NCI-H510A (cell line): ENCODE measurements at regions not wholly inside any gene's neighbourhood (a gene's known extent, or its start where the extent isn't known, plus 50 kb on each side); places are given as distances from the start of the nearest gene placed in this dataset.
"Not testable (repeated sequence)": the region's sequence is repeated elsewhere in the genome, so short reads cannot be mapped to it uniquely, and the experiment has no call there.

Experiments used
- DNase-seq: peaks from one replicate; lab custom pipeline; 2025; lab: John Stamatoyannopoulos, UW

GRCh38 chr15:26260517-26261133 lies 397.5 kb upstream of the ATP10A start:
- no peak for DNase-seq

GRCh38 chr15:26259581-26259980 lies 396.5 kb upstream of the ATP10A start:
- no peak for DNase-seq

DNA sequence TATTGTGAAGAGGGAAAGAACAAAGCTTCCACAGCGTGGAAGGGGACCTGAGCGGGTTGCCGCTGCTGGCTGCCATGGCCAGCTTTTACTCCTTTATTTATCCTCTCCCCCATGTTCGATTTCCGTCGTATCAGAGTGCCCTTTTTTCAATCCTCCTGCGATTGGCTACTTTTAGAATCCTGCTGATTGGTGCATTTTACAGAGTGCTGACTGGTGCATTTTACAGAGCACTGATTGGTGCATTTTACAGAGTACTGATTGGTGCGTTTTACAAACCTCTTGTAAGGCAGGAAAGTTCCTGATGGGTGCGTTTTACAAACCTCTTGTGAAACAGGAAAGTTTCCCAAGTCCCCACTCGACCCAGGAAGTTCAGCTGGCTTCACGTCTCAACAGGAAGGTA lies 381.7 kb upstream of the ATP10A start:
- not testable (repeated sequence) for DNase-seq

DNA sequence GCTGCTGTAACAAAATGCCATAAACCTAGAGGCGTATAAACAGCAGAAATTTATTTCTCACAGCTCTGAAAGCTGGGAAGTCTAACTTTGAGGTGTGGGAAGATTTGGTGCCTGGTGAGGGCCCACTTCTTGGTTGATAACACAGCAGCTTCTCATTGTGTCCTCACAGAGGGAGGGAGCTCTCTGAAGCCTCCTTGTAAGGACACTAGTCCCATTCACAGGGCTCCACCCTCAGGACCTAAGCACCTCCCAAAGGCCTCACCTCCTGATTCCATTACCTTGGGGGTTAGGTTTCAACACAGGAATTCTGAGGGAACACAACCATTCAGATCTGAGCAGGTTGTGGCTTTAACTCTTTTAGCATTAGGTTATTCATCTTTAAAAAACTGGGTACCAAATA lies 380.3 kb upstream of the ATP10A start:
- no peak for DNase-seq

GRCh38 chr15:26242565-26243071 lies 379.5 kb upstream of the ATP10A start:
- no peak for DNase-seq

DNA sequence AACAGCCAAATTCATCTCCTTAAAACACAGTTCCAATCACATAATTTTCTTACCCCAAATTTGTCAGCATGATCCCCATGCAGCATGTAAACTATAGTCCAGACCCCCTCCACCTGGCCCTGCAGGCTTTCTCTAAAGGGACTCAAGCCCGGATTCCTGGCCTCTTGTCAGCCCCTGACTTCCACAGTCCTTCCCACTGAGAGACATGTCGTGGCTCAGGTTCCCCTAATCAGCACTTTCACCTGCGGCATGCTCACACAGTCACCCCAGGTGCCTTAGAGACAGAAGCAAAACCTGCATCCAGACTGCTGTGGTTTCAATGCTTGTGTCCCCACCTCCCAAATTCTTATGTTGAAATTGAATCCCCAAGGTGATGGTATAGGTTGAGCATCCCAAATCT lies 372.7 kb upstream of the ATP10A start:
- DNase-seq: no peak

GRCh38 chr15:26234976-26235767 lies 372.0 kb upstream of the ATP10A start:
- no peak for DNase-seq

- DNase-seq: no peak
Measured at GRCh38 chr15:26232691-26233090, 369.6 kb upstream of the ATP10A start.

DNA sequence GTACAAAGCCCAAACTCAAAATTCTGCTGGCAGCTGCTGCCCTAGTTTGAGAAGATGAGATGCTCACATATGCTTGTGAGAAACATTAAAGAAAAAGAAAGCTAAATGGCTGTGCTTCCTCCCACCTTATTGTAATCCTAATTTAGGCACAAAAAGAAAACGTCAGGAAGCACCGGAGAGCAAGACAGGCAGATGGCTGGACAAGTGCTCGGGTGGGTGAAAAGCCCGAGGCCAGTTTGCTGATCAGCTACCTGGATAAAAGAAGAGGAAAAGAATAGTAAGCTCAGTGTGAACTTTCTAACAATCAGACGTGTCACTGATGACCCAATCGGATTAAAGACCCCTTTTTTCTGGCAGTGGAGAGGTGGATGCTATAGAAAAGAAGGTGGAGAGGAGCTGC lies 368.0 kb upstream of the ATP10A start:
- no peak for DNase-seq

- no peak for DNase-seq
Measured at GRCh38 chr15:26224266-26224665, 361.1 kb upstream of the ATP10A start.

DNA sequence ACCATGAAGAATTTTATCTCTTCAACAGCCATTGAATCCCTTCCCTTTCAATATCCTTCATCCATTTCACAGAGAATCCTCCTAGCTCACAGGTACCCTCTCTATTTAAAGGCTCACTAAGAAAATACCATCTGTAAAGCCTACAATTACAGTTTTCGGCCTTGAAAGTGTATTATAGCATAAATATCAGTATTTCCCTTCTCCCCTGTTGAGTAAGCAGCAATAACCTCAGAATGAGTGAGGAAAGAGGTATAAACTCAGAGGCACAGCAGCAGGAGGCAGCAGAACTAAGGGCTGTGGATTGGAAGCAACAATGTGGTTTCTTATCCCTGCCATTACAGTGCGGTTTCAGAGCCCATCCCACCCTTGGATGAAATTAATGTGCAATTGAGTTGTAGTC lies 360.6 kb upstream of the ATP10A start:
- no peak for DNase-seq

DNA sequence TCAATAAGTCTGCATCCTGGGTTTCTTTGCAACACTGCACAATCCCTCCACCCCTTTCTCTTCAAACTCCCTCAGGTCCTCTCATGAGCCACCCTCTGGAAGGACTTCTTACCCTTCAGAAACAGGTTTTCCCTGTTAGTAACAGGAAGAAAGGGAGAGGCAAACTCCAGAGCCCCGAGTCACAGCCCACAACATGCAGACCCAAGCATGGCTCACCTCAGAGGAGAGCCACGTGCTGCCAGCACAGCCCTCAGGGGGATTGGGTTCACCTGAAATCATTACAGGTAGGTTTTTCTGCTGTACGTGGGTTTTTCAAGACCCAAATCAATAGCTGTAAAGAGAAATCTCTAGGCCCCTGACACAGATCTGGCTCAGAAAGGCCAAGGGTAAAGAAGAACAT lies 359.7 kb upstream of the ATP10A start:
- no peak for DNase-seq

DNA sequence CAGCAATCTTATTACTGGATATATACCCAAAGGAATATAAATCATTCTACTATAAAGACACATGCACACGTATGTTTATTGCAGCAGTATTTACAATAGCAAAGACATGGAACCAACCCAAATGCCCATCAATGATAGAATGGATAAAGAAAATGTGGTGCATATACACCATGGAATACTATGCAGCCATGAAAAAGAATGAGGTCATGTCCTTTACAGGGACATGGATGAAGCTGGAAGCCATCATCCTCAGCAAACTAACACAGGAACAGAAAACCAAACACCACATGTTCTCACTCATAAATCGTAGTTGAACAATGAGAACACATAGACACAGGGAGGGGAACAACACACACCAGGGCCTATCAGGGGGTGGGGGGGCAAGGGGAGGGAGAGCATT lies 353.9 kb upstream of the ATP10A start:
- DNase-seq: not testable (repeated sequence)

- no peak for DNase-seq
Measured at GRCh38 chr15:26214290-26214689, 351.2 kb upstream of the ATP10A start.

- no peak for DNase-seq
Measured at GRCh38 chr15:26213427-26213826, 350.3 kb upstream of the ATP10A start.

DNA sequence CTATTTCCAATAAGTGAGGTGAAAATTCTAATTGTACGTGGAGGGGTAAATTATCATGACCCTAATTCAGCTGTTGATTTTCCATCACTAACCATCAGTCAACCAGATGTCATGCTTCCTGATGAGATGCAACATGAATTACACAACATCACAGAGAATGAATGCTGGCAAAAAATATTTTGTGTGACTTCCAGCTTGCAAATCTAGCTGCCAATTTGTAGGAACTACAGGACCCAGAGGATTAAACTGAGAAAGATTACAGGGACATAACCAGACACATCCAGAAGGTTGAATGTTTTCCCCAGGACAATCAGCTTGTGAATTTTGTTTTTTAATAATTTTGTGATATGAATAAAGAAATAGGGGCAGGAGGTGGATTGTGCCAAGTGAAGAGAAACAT lies 349.0 kb upstream of the ATP10A start:
- DNase-seq: no peak

DNA sequence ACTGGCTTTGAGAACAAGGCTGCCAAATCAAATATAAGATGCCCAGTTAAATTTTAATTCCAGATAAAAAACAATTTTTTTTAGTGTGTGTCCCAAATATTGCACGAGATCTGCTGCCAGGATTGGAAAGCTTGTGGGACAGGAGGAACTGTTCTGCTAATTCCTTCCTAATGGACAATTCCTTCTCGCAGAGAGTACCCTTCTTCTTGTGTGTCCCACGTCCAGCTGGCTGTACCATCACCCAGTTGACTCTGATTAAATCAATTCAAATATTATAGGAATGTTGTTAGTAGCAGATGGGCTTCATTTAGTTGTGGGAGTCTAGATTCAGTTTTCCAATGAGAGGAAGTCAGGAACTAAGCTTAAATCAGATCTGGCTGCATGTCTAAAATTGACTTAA lies 347.9 kb upstream of the ATP10A start:
- DNase-seq: no peak

- no peak for DNase-seq
Measured at GRCh38 chr15:26201177-26201858, 338.2 kb upstream of the ATP10A start.

DNA sequence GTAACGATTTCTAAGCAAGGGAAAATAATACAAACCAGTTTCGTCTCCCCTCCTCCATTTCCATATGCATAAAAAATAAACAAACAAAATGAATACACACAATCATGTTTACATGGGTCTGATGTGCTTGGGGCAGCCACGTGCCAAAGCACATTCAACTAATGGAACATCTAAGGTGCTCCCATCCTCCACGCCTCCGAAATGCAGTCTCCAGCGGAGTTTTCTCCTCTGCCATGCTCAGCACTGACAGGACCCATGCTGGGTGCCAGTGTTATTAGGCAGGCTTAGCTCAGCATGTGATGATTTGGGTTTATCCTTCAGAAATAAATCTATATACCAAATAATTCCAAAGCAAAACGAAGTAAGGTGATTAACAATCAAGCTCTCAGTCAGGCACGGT lies 337.3 kb upstream of the ATP10A start:
- DNase-seq: no peak

DNA sequence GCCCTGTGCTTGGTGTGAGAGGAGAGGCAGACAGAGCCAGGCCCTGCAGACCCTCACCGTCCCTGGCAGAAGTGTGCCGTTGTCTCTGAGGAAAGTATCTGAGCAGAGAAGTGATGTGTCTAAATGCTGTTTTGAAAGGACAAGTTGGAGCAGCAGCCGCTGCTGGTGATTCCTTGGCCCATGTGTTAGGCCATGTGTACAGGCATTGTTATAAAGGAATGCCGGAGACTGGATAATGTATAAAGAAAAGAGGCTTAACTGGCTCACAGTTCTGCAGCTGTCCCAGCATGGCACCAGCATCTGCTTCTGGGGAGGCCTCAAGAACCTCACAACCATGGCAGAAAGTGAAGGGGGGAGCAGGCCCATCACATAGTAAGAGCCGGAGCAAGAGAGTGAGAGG lies 334.6 kb upstream of the ATP10A start:
- DNase-seq: no peak

DNA sequence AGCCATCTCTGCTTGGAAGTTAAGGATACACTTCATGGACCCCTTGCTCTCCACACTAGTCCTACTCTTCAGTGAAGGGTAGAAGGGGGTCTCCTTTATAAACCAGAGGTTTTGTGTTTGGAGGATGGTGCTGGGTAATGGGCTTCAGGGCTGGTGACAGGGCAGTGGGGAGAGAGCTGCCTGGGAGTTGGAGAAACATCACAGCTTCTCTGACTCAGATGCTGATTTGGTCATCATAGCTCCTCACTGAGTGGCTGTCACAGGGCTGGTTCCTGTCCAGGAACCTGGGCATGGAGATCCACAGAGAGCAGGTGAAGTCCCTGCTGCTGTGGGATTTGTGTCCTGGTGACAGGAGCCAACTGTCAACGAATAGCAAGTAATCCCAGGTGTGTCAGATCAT lies 333.9 kb upstream of the ATP10A start:
- no peak for DNase-seq

DNA sequence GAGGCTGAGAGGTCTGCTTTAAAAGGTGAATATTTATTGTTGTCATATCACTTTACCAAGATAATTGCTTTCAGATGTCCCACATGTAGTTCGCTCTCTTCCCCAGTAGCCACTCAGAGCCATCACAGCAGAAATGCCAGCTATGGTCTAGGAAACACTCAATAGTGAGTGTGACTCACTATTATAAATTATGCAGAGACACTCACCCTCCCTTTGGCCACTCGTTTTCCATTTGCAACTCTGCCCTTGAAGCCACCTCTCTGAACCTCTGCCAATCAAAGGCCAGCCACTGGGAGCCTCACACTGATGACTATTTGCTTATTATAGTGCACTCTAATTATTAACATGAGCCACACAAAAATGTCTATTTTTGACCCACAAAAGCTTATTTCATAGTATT lies 328.1 kb upstream of the ATP10A start:
- DNase-seq: no peak

DNA sequence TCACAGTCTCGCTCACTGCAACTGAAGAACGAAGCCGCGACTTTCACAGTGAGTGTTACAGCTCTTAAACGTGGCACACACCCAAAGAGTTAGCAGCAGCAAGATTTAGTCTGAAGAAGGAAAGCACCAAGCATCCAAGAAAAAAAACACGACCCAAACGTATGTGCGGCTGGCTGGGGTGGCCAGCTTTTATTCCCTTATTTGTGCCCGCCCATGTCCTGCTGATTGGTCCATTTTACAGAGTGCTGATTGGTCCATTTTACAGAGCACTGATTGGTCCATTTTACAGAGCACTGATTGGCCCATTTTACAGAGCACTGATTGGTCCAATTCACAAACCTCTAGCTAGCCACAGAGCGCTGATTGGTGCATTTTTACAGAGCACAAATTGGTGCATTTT lies 323.0 kb upstream of the ATP10A start:
- DNase-seq: not testable (repeated sequence)
